Activated naive CD8-positive, alpha-beta T cell (primary cell): ENCODE measurements at regions not wholly inside any gene's neighbourhood (a gene's known extent, or its start where the extent isn't known, plus 50 kb on each side); places are given as distances from the start of the nearest gene placed in this dataset.
"Not testable (repeated sequence)": the region's sequence is repeated elsewhere in the genome, so short reads cannot be mapped to it uniquely, and the experiment has no call there.

ENCODE experiments used
- H3K27ac Mint-ChIP-seq: one replicate; pipeline ENCODE4 v1.8.0; 2021; ENCODE audit warnings: mixed read lengths
- H3K27me3 Mint-ChIP-seq: one replicate; pipeline ENCODE4 v1.8.0; 2021; ENCODE audit warnings: mixed read lengths
- H3K36me3 Mint-ChIP-seq: one replicate; pipeline ENCODE4 v1.8.0; 2021; ENCODE audit warnings: mixed read lengths
- H3K4me1 Mint-ChIP-seq: one replicate; pipeline ENCODE4 v1.8.0; 2021; ENCODE audit warnings: low read depth, mixed read lengths
- H3K4me3 Mint-ChIP-seq: one replicate; pipeline ENCODE4 v1.8.0; 2021; ENCODE audit warnings: mild to moderate bottlenecking, mixed read lengths
- H3K9me3 Mint-ChIP-seq: one replicate; pipeline ENCODE4 v1.8.0; 2021; ENCODE audit warnings: low read depth, mixed read lengths

GRCh38 chr10:9452056-9452455 lies 1397.6 kb downstream of the GATA3 start:
- Mint-ChIP-seq H3K36me3 (no peaks in the 10 kb centered on the region), H3K27ac (no peak overlapping the region), H3K9me3 (peaks cover 8% of the 10 kb centered on the region), H3K27me3 (peaks cover 7% of the 10 kb centered on the region), H3K4me3 (no peak overlapping the region), H3K4me1 (no peaks in the 10 kb centered on the region)

GRCh38 chr10:9453871-9454270 lies 1399.4 kb downstream of the GATA3 start:
- H3K27ac Mint-ChIP-seq = not testable (repeated sequence)

GRCh38 chr10:9469663-9470205 lies 1415.2 kb downstream of the GATA3 start:
- H3K9me3 Mint-ChIP-seq = no peaks in the 10 kb centered on the region
- H3K4me1 Mint-ChIP-seq = no peaks in the 10 kb centered on the region
- no peak overlapping the region for H3K4me3 Mint-ChIP-seq
- peaks cover 6% of the 10 kb centered on the region for H3K27me3 Mint-ChIP-seq
- H3K27ac Mint-ChIP-seq = no peak overlapping the region
- H3K36me3 Mint-ChIP-seq = no peaks in the 10 kb centered on the region

More at GRCh38 chr10:9453871-9454270, 1399.4 kb downstream of the GATA3 start:
- not testable (repeated sequence) for H3K4me3 Mint-ChIP-seq, H3K9me3 Mint-ChIP-seq, H3K4me1 Mint-ChIP-seq, H3K36me3 Mint-ChIP-seq, H3K27me3 Mint-ChIP-seq

- Mint-ChIP-seq H3K36me3 (no peaks in the 10 kb centered on the region), H3K27ac (no peak overlapping the region), H3K4me3 (no peak overlapping the region), H3K27me3 (peaks cover 6% of the 10 kb centered on the region), H3K9me3 (no peaks in the 10 kb centered on the region), H3K4me1 (no peaks in the 10 kb centered on the region)
Observed at GRCh38 chr10:9470581-9470980, 1416.1 kb downstream of the GATA3 start.

- Mint-ChIP-seq H3K9me3 (no peaks in the 10 kb centered on the region), H3K4me3 (no peak overlapping the region), H3K4me1 (no peaks in the 10 kb centered on the region), H3K27me3 (peaks cover 8% of the 10 kb centered on the region), H3K36me3 (no peaks in the 10 kb centered on the region), H3K27ac (no peak overlapping the region)
Observed at GRCh38 chr10:9501944-9502343, 1447.5 kb downstream of the GATA3 start.

- H3K36me3 Mint-ChIP-seq = no peaks in the 10 kb centered on the region
- H3K27me3 Mint-ChIP-seq = peaks cover 10% of the 10 kb centered on the region
- no peaks in the 10 kb centered on the region for H3K4me1 Mint-ChIP-seq
- no peaks in the 10 kb centered on the region for H3K9me3 Mint-ChIP-seq
- no peak overlapping the region for H3K27ac Mint-ChIP-seq
- no peak overlapping the region for H3K4me3 Mint-ChIP-seq
Observed at GRCh38 chr10:9504227-9504626, 1449.7 kb downstream of the GATA3 start.

GRCh38 chr10:9505546-9505945 lies 1451.1 kb downstream of the GATA3 start:
- no peaks in the 10 kb centered on the region for H3K36me3 Mint-ChIP-seq

GRCh38 chr10:9508606-9509005 lies 1454.1 kb downstream of the GATA3 start:
- H3K27me3 Mint-ChIP-seq = peaks cover 8% of the 10 kb centered on the region
- H3K36me3 Mint-ChIP-seq = no peaks in the 10 kb centered on the region
- no peaks in the 10 kb centered on the region for H3K9me3 Mint-ChIP-seq
- no peak overlapping the region for H3K27ac Mint-ChIP-seq
- no peaks in the 10 kb centered on the region for H3K4me1 Mint-ChIP-seq
- no peak overlapping the region for H3K4me3 Mint-ChIP-seq

More at GRCh38 chr10:9505546-9505945, 1451.1 kb downstream of the GATA3 start:
- Mint-ChIP-seq H3K27ac (no peak overlapping the region), H3K9me3 (no peaks in the 10 kb centered on the region), H3K4me1 (no peaks in the 10 kb centered on the region), H3K4me3 (no peak overlapping the region), H3K27me3 (peaks cover 10% of the 10 kb centered on the region)

GRCh38 chr10:9510626-9511025 lies 1456.1 kb downstream of the GATA3 start:
- Mint-ChIP-seq H3K9me3 (no peaks in the 10 kb centered on the region), H3K4me3 (no peak overlapping the region), H3K4me1 (no peaks in the 10 kb centered on the region), H3K27ac (no peak overlapping the region), H3K27me3 (peaks cover 4% of the 10 kb centered on the region), H3K36me3 (no peaks in the 10 kb centered on the region)

GRCh38 chr10:9515922-9516321 lies 1461.4 kb downstream of the GATA3 start:
- H3K36me3 Mint-ChIP-seq = no peaks in the 10 kb centered on the region
- no peak overlapping the region for H3K4me3 Mint-ChIP-seq

GRCh38 chr10:9535744-9536143 lies 1481.3 kb downstream of the GATA3 start:
- Mint-ChIP-seq H3K4me3 (no peak overlapping the region), H3K9me3 (no peaks in the 10 kb centered on the region), H3K4me1 (no peaks in the 10 kb centered on the region), H3K27me3 (peaks cover 4% of the 10 kb centered on the region), H3K27ac (no peak overlapping the region), H3K36me3 (no peaks in the 10 kb centered on the region)

More at GRCh38 chr10:9515922-9516321, 1461.4 kb downstream of the GATA3 start:
- Mint-ChIP-seq H3K27ac (no peak overlapping the region), H3K9me3 (no peaks in the 10 kb centered on the region), H3K27me3 (no peaks in the 10 kb centered on the region), H3K4me1 (no peaks in the 10 kb centered on the region)

GRCh38 chr10:9545073-9545472 lies 1472.6 kb upstream of the CELF2 start:
- Mint-ChIP-seq H3K27ac (no peak overlapping the region), H3K4me3 (no peak overlapping the region), H3K4me1 (no peaks in the 10 kb centered on the region), H3K36me3 (no peaks in the 10 kb centered on the region), H3K9me3 (no peaks in the 10 kb centered on the region), H3K27me3 (peaks cover 12% of the 10 kb centered on the region)

- Mint-ChIP-seq H3K27ac (no peak overlapping the region), H3K4me3 (no peak overlapping the region), H3K27me3 (peaks cover 6% of the 10 kb centered on the region), H3K36me3 (no peaks in the 10 kb centered on the region), H3K9me3 (peaks cover 7% of the 10 kb centered on the region), H3K4me1 (no peaks in the 10 kb centered on the region)
Observed at GRCh38 chr10:9547936-9548904, 1469.5 kb upstream of the CELF2 start.

GRCh38 chr10:9550810-9551209 lies 1466.9 kb upstream of the CELF2 start:
- Mint-ChIP-seq H3K36me3 (no peaks in the 10 kb centered on the region), H3K27ac (no peak overlapping the region), H3K4me3 (no peak overlapping the region), H3K4me1 (no peaks in the 10 kb centered on the region), H3K9me3 (peaks cover 7% of the 10 kb centered on the region), H3K27me3 (peaks cover 6% of the 10 kb centered on the region)

- peaks cover 5% of the 10 kb centered on the region for H3K27me3 Mint-ChIP-seq
- H3K4me1 Mint-ChIP-seq = no peaks in the 10 kb centered on the region
- no peak overlapping the region for H3K27ac Mint-ChIP-seq
- H3K9me3 Mint-ChIP-seq = peaks cover 7% of the 10 kb centered on the region
- no peaks in the 10 kb centered on the region for H3K36me3 Mint-ChIP-seq
- H3K4me3 Mint-ChIP-seq = no peak overlapping the region
Observed at GRCh38 chr10:9554321-9554720, 1463.4 kb upstream of the CELF2 start.
